WERI-Rb-1 (cell line): ENCODE measurements at regions not wholly inside any gene's neighbourhood (a gene's known extent, or its start where the extent isn't known, plus 50 kb on each side); places are given as distances from the start of the nearest gene placed in this dataset.

Experiments
- DNase-seq: peaks from one replicate; pipeline ENCODE4 v3.0.0-alpha.2; 2020
- H3K27ac ChIP-seq: fragments of 250-450 bp; sonication (Bioruptor Pico); 2 replicates; pipeline ENCODE4 v1.5.1; 2020; ENCODE audit warnings: mild to moderate bottlenecking, moderate library complexity
- H3K27me3 ChIP-seq: fragments of 250-450 bp; sonication (Bioruptor Pico); 2 replicates; pipeline ENCODE4 v1.5.1; 2021; ENCODE audit warnings: mild to moderate bottlenecking, low read depth, moderate library complexity; ENCODE audit not compliant: insufficient read depth, severe bottlenecking
- H3K36me3 ChIP-seq: fragments of 250-450 bp; sonication (Bioruptor Pico); 2 replicates; pipeline ENCODE4 v1.5.1; 2020; ENCODE audit warnings: mild to moderate bottlenecking, moderate library complexity
- H3K4me3 ChIP-seq: 2 replicates; pipeline ENCODE4 v1.5.1; 2011; ENCODE audit warnings: low read depth, mild to moderate bottlenecking, control low read depth, low read length
- H3K9me3 ChIP-seq: fragments of 250-450 bp; sonication (Bioruptor Pico); 2 replicates; pipeline ENCODE4 v1.5.1; 2021; ENCODE audit warnings: mild to moderate bottlenecking, moderate library complexity; ENCODE audit not compliant: severe bottlenecking
- CTCF ChIP-seq: IDR thresholded peaks from 2 replicates; pipeline ENCODE4 v1.5.1; 2011; ENCODE audit warnings: low read depth, mild to moderate bottlenecking, control low read depth, inconsistent platforms, low read length

DNA sequence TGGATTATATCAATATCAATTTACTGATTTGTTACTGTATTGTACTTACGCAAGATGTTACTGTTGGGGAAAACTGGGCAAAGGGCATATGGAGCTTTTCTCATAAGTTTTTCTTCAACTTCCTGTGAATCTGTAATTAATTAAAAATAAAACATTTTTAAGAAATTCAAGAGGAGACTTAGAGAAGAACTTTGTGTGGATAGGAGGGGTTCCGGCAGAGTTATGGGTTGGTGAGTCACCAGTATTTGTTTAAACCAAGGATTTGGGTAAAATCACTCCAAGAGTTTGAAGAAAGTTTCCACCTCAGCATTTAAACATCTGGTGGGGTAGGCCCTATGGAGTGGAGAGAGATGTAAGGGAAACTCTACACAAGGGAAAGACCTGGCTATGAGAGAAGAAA is 379.6 kb downstream of the TSHZ3 start:
- no peak overlapping the region for H3K27ac ChIP-seq
- H3K9me3 ChIP-seq = no peaks in the 10 kb centered on the region
- no peaks in the 10 kb centered on the region for H3K36me3 ChIP-seq
- no peak for TF ChIP-seq CTCF
- no peak overlapping the region for H3K4me3 ChIP-seq
- H3K27me3 ChIP-seq = no peaks in the 10 kb centered on the region
- no peak for DNase-seq

GRCh38 chr19:30968841-30969399 is 380.3 kb downstream of the TSHZ3 start:
- H3K36me3 ChIP-seq = no peaks in the 10 kb centered on the region
- no peaks in the 10 kb centered on the region for H3K9me3 ChIP-seq
- DNase-seq = no peak
- no peak overlapping the region for H3K27ac ChIP-seq
- TF ChIP-seq CTCF = no peak
- H3K4me3 ChIP-seq = no peak overlapping the region
- no peaks in the 10 kb centered on the region for H3K27me3 ChIP-seq

DNA sequence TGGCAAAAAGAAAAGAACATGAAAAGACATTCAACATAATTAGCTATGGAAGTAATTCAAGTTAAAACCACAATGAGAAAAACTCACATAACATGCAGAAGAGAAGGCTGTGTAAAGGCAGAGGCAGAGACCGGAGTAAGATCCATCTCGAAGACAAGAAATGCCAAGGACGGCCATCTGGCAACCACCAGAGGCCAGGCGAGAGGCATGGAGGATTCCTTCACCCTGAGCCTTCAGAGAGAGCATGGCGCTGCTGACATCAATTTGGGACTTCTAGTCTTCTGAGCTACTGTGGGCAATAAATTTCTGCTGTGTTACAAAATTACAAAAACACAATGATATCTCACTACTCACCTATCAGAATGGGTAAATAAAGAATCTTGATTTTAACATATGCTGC is 381.0 kb downstream of the TSHZ3 start:
- H3K36me3 ChIP-seq = no peaks in the 10 kb centered on the region
- no peaks in the 10 kb centered on the region for H3K9me3 ChIP-seq
- DNase-seq = no peak
- no peak overlapping the region for H3K27ac ChIP-seq
- H3K27me3 ChIP-seq = no peaks in the 10 kb centered on the region
- TF ChIP-seq CTCF = no peak
- no peak overlapping the region for H3K4me3 ChIP-seq

DNA sequence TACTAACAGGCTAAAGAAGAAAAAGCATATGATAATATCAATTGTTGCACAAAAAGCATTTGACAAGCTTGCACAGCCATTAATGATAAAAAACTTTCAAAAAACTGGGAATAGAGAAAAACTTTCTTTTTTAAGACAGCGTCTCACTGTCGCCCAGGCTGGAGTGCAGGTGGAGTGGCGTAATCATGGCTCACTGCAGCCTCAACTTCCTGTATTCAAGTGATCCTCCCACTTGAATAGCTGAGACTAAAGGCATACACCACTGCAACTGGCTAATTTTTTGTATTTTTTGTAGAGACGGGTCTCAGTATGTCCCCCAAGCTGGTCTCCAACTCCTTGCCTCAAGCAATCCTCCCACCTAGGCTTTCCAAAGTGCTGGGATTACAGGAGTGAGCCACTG is 382.8 kb downstream of the TSHZ3 start:
- Histone ChIP-seq H3K9me3 (no peaks in the 10 kb centered on the region), H3K36me3 (no peaks in the 10 kb centered on the region), H3K4me3 (no peak overlapping the region), H3K27ac (no peak overlapping the region), H3K27me3 (no peaks in the 10 kb centered on the region)
- no peak for DNase-seq
- no peak for TF ChIP-seq CTCF

DNA sequence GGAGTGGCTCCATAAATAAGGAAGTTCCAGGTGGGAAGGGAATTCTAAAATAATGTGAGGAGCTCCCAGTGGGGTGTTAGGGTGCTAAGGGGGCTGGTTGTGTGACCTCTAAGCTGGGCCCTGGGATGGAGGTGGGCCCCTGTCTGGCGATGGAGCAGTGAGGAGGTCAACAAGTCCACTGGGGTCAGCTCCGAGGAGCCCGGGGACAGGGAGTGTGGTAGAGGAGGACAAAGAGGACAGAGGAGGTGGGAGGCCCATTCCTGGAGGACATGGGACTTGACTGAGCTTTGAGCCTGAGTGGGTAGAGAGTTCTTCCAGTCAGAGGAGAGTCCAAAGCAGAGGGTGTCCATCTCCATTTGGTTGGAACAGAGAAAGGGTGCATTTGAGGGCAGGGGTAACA is 390.2 kb downstream of the TSHZ3 start:
- no peak overlapping the region for H3K27ac ChIP-seq
- DNase-seq = no peak
- H3K9me3 ChIP-seq = no peaks in the 10 kb centered on the region
- no peaks in the 10 kb centered on the region for H3K36me3 ChIP-seq
- no peaks in the 10 kb centered on the region for H3K27me3 ChIP-seq
- TF ChIP-seq CTCF = no peak
- no peak overlapping the region for H3K4me3 ChIP-seq
